ENCODE measurements at regions not wholly inside any gene's neighbourhood (a gene's known extent, or its start where the extent isn't known, plus 50 kb on each side); places are given as distances from the start of the nearest gene placed in this dataset.

DNA sequence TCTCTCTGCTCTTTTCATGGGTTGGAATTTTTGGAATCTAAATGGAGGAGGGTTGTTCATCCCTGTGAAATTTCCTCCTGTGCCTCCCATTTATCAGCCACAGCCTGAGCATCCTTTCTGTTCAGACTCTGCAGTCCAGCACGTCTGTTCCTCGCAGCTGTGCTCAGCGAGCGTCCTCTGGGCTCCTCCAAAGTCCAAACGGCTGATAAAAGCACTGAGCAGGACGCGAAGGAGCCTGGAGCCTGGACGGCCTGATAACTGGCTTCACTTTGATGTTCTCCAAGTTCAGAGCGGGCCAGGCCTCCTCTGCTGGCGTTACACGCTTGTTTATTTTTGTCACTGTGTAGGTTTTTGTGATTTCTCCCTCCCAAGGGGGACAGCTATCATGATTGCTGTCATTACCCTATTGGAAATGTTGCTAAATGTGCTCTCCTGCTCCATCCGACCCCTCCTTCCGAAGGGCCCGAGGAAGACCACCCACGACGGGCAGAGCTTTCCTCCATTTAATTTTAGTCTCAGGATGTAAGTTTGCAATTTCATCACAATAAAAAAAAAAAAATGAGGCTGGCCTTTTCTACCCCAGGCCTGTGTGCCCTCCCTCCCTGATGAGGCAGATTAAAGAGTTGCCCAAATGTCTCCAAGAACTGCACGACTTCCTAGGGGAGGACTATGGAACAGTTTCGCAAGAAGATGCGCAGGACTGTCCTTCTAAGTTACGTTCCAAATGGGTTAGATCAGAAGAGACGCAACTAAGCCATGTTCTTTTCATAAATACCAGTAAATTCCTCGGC, 290.5 kb upstream of the FOXF1 start:
- Histone ChIP-seq H3K27me3 (ENCODE audit: control insufficient read depth, extremely low read depth, insufficient read depth, low read length) (no peaks in the 10 kb centered on the region), H3K4me2 (ENCODE audit: control insufficient read depth, extremely low read depth, insufficient read depth, low read depth, low read length) (no peak overlapping the region), H3K9me3 (ENCODE audit: control insufficient read depth, low read depth, low read length) (peaks cover 1% of the 10 kb centered on the region), H3K27ac (ENCODE audit: control insufficient read depth, insufficient read depth, low read length) (no peak overlapping the region), H3K9me1 (ENCODE audit: control insufficient read depth, extremely low read depth, insufficient read depth, low read length) (no peaks in the 10 kb centered on the region), H3K4me1 (ENCODE audit: control insufficient read depth, extremely low read depth, insufficient read depth, low read length) (no peaks in the 10 kb centered on the region), H4K20me1 (ENCODE audit: control insufficient read depth, extremely low read depth, insufficient read depth, low read length) (no peaks in the 10 kb centered on the region), H3K79me2 (ENCODE audit: control insufficient read depth, insufficient read depth, low read length) (no peaks in the 10 kb centered on the region), H2AFZ (ENCODE audit: control insufficient read depth, low read length) (no peak overlapping the region), H3K36me3 (ENCODE audit: control insufficient read depth in 2 of 2, extremely low read depth in 1 of 2, insufficient read depth in 2 of 2, low read length in 2 of 2) (no peaks in the 10 kb centered on the region), H3K4me3 (ENCODE audit: control insufficient read depth in 2 of 3, extremely low read depth in 1 of 3, insufficient read depth in 2 of 3, low read depth in 1 of 3, low read length in 3 of 3) (no peak overlapping the region), H3K9ac (ENCODE audit: control insufficient read depth, extremely low read depth, insufficient read depth, low read length) (no peak overlapping the region)
- FAIRE-seq (no peak), DNase-seq (ENCODE audit: low read depth, low spot score) (no peak)
- dilution Hi-C loops (cut with MboI; ENCODE audit: extremely low pct_ligation_motif_present, low sequenced_read_pairs), result no loop called here
- TF ChIP-seq EZH2 (IDR thresholded peaks at IDR 0.05; ENCODE audit: low read length) (no peak), CTCF (optimal IDR thresholded peaks at IDR 0.05 in 1 of 3, IDR thresholded peaks at IDR 0.05 in 1 of 3, conservative IDR thresholded peaks at IDR 0.05 in 1 of 3; ENCODE audit: extremely low read depth in 1 of 3, insufficient read depth in 2 of 3, low read length in 3 of 3) (no peak)

GRCh38 chr16:86220561-86220960, 289.8 kb upstream of the FOXF1 start:
- no peak for FAIRE-seq

More at GRCh38 chr16:86220561-86220960, 289.8 kb upstream of the FOXF1 start:
- Histone ChIP-seq H4K20me1 (ENCODE audit: control insufficient read depth, extremely low read depth, insufficient read depth, low read length) (no peaks in the 10 kb centered on the region), H3K9me3 (ENCODE audit: control insufficient read depth, low read depth, low read length) (peaks cover 1% of the 10 kb centered on the region), H3K4me1 (ENCODE audit: control insufficient read depth, extremely low read depth, insufficient read depth, low read length) (no peaks in the 10 kb centered on the region), H3K27me3 (ENCODE audit: control insufficient read depth, extremely low read depth, insufficient read depth, low read length) (no peaks in the 10 kb centered on the region), H2AFZ (ENCODE audit: control insufficient read depth, low read length) (no peak overlapping the region), H3K9me1 (ENCODE audit: control insufficient read depth, extremely low read depth, insufficient read depth, low read length) (no peaks in the 10 kb centered on the region), H3K9ac (ENCODE audit: control insufficient read depth, extremely low read depth, insufficient read depth, low read length) (no peak overlapping the region), H3K79me2 (ENCODE audit: control insufficient read depth, insufficient read depth, low read length) (no peaks in the 10 kb centered on the region), H3K27ac (ENCODE audit: control insufficient read depth, insufficient read depth, low read length) (no peak overlapping the region), H3K36me3 (ENCODE audit: control insufficient read depth in 2 of 2, extremely low read depth in 1 of 2, insufficient read depth in 2 of 2, low read length in 2 of 2) (no peaks in the 10 kb centered on the region), H3K4me2 (ENCODE audit: control insufficient read depth, extremely low read depth, insufficient read depth, low read depth, low read length) (no peak overlapping the region), H3K4me3 (ENCODE audit: control insufficient read depth in 2 of 3, extremely low read depth in 1 of 3, insufficient read depth in 2 of 3, low read depth in 1 of 3, low read length in 3 of 3) (no peak overlapping the region)
- dilution Hi-C loops (cut with MboI; ENCODE audit: extremely low pct_ligation_motif_present, low sequenced_read_pairs), result no loop called here
- no peak for DNase-seq (ENCODE audit: low read depth, low spot score)
- TF ChIP-seq CTCF (optimal IDR thresholded peaks at IDR 0.05 in 1 of 3, IDR thresholded peaks at IDR 0.05 in 1 of 3, conservative IDR thresholded peaks at IDR 0.05 in 1 of 3; ENCODE audit: extremely low read depth in 1 of 3, insufficient read depth in 2 of 3, low read length in 3 of 3) (no peak), EZH2 (IDR thresholded peaks at IDR 0.05; ENCODE audit: low read length) (no peak)

Measured in keratinocyte (primary cell).